BE2C (cell line): ENCODE measurements at regions not wholly inside any gene's neighbourhood (a gene's known extent, or its start where the extent isn't known, plus 50 kb on each side); places are given as distances from the start of the nearest gene placed in this dataset.

Experiments
- DNase-seq: peaks from one replicate; pipeline ENCODE4 v3.0.0-alpha.2; 2020
- H3K27me3 ChIP-seq: fragments of 250-450 bp; sonication (Bioruptor Pico); 2 replicates; pipeline ENCODE4 v1.5.1; 2020; ENCODE audit warnings: mild to moderate bottlenecking
- H3K36me3 ChIP-seq: fragments of 250-450 bp; sonication (Bioruptor Pico); 2 replicates; pipeline ENCODE4 v1.5.1; 2020; ENCODE audit warnings: mild to moderate bottlenecking
- H3K4me1 ChIP-seq: fragments of 250-450 bp; sonication (Bioruptor Pico); 2 replicates; pipeline ENCODE4 v1.5.1; 2020
- H3K4me3 ChIP-seq: 2 replicates; pipeline ENCODE4 v1.5.1; 2011; ENCODE audit warnings: low read depth, low read length
- H3K9me3 ChIP-seq: fragments of 250-450 bp; sonication (Bioruptor Pico); 2 replicates; pipeline ENCODE4 v1.5.1; 2020
- TF ChIP-seq, protein P1 (sequence below): IDR thresholded peaks from 2 replicates; pipeline ENCODE4 v1.5.1; 2012; ENCODE audit warnings: mild to moderate bottlenecking, low read depth, low read length

DNA sequence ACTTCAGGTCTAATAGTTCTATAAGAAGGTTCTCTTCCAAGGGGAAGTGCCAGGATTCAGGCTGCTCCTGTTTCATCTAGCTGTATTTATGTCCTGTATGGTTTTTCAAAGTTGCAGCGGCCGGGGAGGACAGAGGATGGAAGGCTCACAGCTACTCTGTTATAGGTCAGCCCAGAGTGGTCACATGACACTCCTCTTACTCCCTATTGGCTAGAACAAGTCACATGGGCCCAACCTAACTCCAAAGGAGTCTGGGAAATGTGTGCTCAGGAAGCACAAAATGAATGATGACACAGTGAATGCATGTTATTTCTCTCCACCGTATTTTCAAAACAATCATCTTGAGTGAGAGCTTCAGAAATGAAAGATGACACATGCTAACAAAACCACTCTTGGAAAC lies 645.1 kb upstream of the RBFOX1 start:
- Histone ChIP-seq H3K4me3 (no peak overlapping the region), H3K9me3 (no peaks in the 10 kb centered on the region), H3K27me3 (no peaks in the 10 kb centered on the region), H3K4me1 (no peaks in the 10 kb centered on the region), H3K36me3 (no peaks in the 10 kb centered on the region)
- DNase-seq, result peak; percentile 10
- TF ChIP-seq, protein P1, sequence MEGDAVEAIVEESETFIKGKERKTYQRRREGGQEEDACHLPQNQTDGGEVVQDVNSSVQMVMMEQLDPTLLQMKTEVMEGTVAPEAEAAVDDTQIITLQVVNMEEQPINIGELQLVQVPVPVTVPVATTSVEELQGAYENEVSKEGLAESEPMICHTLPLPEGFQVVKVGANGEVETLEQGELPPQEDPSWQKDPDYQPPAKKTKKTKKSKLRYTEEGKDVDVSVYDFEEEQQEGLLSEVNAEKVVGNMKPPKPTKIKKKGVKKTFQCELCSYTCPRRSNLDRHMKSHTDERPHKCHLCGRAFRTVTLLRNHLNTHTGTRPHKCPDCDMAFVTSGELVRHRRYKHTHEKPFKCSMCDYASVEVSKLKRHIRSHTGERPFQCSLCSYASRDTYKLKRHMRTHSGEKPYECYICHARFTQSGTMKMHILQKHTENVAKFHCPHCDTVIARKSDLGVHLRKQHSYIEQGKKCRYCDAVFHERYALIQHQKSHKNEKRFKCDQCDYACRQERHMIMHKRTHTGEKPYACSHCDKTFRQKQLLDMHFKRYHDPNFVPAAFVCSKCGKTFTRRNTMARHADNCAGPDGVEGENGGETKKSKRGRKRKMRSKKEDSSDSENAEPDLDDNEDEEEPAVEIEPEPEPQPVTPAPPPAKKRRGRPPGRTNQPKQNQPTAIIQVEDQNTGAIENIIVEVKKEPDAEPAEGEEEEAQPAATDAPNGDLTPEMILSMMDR, result no peak

DNA sequence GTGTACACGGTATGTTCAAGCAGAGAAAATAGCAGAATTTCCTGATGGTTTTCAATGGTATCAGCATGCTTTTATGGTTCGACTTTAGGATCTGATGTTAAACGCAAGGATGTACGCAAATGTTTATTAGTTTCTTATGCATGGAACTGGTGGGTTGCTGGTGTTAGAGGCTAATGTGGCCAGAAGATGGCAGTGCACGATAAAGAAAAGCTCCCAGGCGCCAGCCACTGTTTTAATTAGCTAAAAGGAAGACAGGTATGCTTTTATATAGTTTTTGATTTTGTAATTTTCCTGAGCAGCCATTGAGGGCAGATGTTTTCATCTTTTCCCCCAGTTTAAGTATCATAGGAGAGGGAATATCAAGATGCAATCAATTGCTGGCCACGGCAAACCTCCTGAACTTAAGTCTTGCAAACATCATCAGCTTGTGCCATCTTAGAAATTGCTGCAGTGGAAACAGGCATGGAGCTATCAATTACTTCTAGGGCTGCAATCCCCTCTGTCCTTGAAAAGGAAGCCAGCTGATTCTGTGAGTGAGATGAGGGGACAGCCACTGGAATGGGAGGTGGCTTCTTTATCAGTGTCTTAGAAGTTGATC lies 648.5 kb upstream of the RBFOX1 start:
- Histone ChIP-seq H3K4me1 (no peaks in the 10 kb centered on the region), H3K27me3 (no peaks in the 10 kb centered on the region), H3K36me3 (no peaks in the 10 kb centered on the region), H3K9me3 (no peaks in the 10 kb centered on the region), H3K4me3 (no peak overlapping the region)
- peak; percentile 22 for DNase-seq
- TF ChIP-seq, protein P1, result peak; percentile 56

DNA sequence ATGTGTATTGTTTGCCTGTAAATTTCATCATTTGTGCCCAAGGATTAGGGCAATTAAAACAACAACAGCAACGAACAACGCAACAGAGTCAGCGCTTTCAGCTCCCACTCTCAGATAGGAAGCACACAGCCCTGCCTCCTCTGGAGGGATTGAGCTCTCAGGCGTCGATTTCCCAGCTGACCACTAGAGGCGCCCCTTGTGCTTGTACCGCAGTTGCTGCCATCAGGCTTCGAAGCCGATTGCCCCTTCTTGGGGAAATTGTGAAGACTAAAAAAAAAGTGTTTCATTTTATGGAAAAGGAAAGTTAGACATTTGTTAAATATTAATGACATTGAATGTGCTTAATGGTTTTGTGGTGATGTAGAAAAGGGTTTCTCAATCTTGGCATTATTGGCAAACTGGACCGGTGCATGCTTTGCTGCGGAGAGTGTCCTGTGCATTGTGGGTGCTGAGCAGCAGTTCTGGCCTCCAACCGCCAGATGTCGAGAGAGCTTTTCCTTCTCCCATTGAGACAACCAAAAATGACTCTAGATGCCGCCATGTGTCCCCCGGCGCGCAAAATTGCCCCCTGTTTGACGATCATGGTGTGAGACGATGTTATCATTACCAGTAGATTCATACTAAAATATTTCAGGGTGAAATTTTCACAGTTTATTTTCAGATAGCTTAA lies 650.4 kb upstream of the RBFOX1 start:
- Histone ChIP-seq H3K27me3 (no peaks in the 10 kb centered on the region), H3K36me3 (no peaks in the 10 kb centered on the region), H3K9me3 (no peaks in the 10 kb centered on the region), H3K4me1 (no peaks in the 10 kb centered on the region), H3K4me3 (no peak overlapping the region)
- TF ChIP-seq, protein P1, result peak; percentile 78
- peak; percentile 61 for DNase-seq

DNA sequence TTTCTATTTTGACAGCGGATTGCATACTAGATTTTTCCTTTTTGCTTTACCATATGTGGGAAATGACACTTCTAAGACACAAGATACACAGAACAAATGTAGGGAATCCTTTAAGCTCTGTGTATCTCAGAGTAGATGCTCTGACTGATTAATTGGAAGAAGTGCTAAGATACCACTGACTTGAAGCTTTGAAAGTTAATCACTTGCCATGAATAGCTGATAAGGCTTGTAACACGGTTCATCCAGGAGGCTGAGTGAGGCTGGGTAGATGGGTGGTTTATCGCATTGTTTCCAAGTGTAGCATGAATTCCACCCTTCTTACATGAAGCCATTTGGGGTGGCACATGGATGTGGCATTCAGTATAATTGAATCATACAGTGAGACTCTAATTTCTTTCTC lies 654.1 kb upstream of the RBFOX1 start:
- no peak for DNase-seq
- no peaks in the 10 kb centered on the region for H3K36me3 ChIP-seq
- H3K4me1 ChIP-seq, result no peaks in the 10 kb centered on the region
- no peaks in the 10 kb centered on the region for H3K9me3 ChIP-seq
- H3K4me3 ChIP-seq, result no peak overlapping the region
- TF ChIP-seq, protein P1, result no peak
- no peaks in the 10 kb centered on the region for H3K27me3 ChIP-seq

DNA sequence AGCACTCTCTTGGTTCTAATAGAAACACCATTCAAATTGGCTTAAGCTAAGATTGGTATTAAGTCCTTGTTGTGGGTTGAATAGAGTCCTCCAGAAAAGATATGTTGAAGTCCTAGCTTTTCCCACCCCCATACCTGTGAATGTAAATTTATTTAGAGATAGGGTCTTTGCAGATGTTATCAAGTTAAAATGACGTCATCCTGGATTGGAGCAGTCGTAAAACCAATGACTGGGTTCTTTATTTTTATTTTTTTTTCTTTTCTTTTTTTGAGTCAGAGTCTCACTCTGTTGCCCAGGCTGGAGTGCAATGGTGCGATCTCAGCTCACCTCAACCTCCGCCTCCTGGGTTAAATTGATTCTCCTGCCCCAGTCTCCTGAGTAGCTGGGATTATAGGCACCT lies 658.6 kb upstream of the RBFOX1 start:
- Histone ChIP-seq H3K36me3 (no peaks in the 10 kb centered on the region), H3K27me3 (no peaks in the 10 kb centered on the region), H3K4me1 (no peaks in the 10 kb centered on the region), H3K4me3 (no peak overlapping the region), H3K9me3 (no peaks in the 10 kb centered on the region)
- DNase-seq, result no peak
- TF ChIP-seq, protein P1, result no peak

DNA sequence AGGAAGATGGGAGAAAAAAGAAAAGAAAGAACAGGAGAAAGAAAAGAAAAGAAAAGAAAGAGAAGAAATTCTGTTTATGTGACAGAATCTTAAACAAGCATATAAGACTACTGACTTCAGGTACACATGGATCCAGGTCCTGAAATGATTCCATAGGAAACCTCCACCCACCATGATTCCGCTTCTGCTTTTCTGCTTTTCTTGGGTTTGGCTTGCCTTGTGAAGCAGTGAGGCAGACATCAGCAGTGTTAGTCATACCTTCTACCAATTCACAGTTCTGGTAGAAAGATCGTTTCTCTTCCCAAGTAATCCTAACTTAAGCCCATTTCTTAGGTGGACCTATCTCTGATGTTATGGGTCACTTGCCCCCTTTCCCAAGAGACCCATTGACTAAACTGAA lies 660.1 kb upstream of the RBFOX1 start:
- Histone ChIP-seq H3K4me1 (no peaks in the 10 kb centered on the region), H3K36me3 (no peaks in the 10 kb centered on the region), H3K27me3 (no peaks in the 10 kb centered on the region), H3K9me3 (no peaks in the 10 kb centered on the region), H3K4me3 (no peak overlapping the region)
- no peak for DNase-seq
- TF ChIP-seq, protein P1, result no peak
